H9 (cell line): ENCODE measurements at regions not wholly inside any gene's neighbourhood (a gene's known extent, or its start where the extent isn't known, plus 50 kb on each side); places are given as distances from the start of the nearest gene placed in this dataset.

Experiments used
- DNase-seq: peaks from one replicate; pipeline ENCODE4 v3.0.0-alpha.2; 2017
- H2AFZ ChIP-seq: one replicate; pipeline ENCODE4 v1.6.1; 2013; ENCODE audit warnings: mild to moderate bottlenecking, low read length, control low read depth, moderate library complexity
- H2AK5ac ChIP-seq: 2 replicates; pipeline ENCODE4 v1.6.1; 2013; ENCODE audit warnings: low read length, control low read depth, mixed read lengths; ENCODE audit not compliant: insufficient read length
- H2BK120ac ChIP-seq: one replicate; pipeline ENCODE4 v1.6.1; 2013; ENCODE audit warnings: low read depth, mild to moderate bottlenecking, low read length, control low read depth, inconsistent platforms; ENCODE audit not compliant: poor library complexity, severe bottlenecking
- H2BK12ac ChIP-seq: 2 replicates; pipeline ENCODE4 v1.6.1; 2013; ENCODE audit warnings: low read length, control low read depth, mixed read lengths, low read depth; ENCODE audit not compliant: insufficient read length
- H2BK15ac ChIP-seq: 2 replicates; pipeline ENCODE4 v1.6.1; 2013; ENCODE audit warnings: low read depth, low read length, control low read depth
- H2BK20ac ChIP-seq: one replicate; pipeline ENCODE4 v1.6.1; 2013; ENCODE audit warnings: low read depth, mild to moderate bottlenecking, low read length, control low read depth, inconsistent platforms; ENCODE audit not compliant: poor library complexity, severe bottlenecking
- H2BK5ac ChIP-seq: 2 replicates; pipeline ENCODE4 v1.6.1; 2013; ENCODE audit warnings: low read length, control low read depth, mixed read lengths; ENCODE audit not compliant: insufficient read length
- H3K14ac ChIP-seq: 2 replicates; pipeline ENCODE4 v1.6.1; 2013; ENCODE audit warnings: low read length, control low read depth; ENCODE audit not compliant: insufficient read depth
- H3K18ac ChIP-seq: 2 replicates; pipeline ENCODE4 v1.6.1; 2013; ENCODE audit warnings: low read depth, mild to moderate bottlenecking, mixed read lengths, low read length, control low read depth; ENCODE audit not compliant: insufficient read length
- H3K23ac ChIP-seq: 2 replicates; pipeline ENCODE4 v1.6.1; 2013; ENCODE audit warnings: low read length, control low read depth, mixed read lengths, low read depth; ENCODE audit not compliant: insufficient read length
- H3K23me2 ChIP-seq: 2 replicates; pipeline ENCODE4 v1.6.1; 2013; ENCODE audit warnings: low read depth, mild to moderate bottlenecking, mixed read lengths, low read length, control low read depth; ENCODE audit not compliant: insufficient read length, poor library complexity, severe bottlenecking
- H3K27ac ChIP-seq: 2 replicates; pipeline ENCODE4 v1.5.1; 2013; ENCODE audit warnings: low read length, control low read depth, mixed read lengths, low read depth; ENCODE audit not compliant: insufficient read length
- H3K27me3 ChIP-seq: 2 replicates; pipeline ENCODE4 v1.6.1; 2013; ENCODE audit warnings: low read length, control low read depth, inconsistent platforms; ENCODE audit not compliant: insufficient read depth
- H3K4ac ChIP-seq: 2 replicates; pipeline ENCODE4 v1.6.1; 2013; ENCODE audit warnings: low read depth, mild to moderate bottlenecking, control low read depth, inconsistent platforms, low read length, moderate library complexity
- H3K4me1 ChIP-seq: 2 replicates; pipeline ENCODE4 v1.6.1; 2013; ENCODE audit warnings: low read length, control low read depth, inconsistent platforms; ENCODE audit not compliant: insufficient read depth
- H3K4me2 ChIP-seq: 2 replicates; pipeline ENCODE4 v1.6.1; 2013; ENCODE audit warnings: low read length, control low read depth, mixed read lengths; ENCODE audit not compliant: insufficient read length, insufficient read depth
- H3K56ac ChIP-seq: 2 replicates; pipeline ENCODE4 v1.6.1; 2013; ENCODE audit warnings: low read depth, mild to moderate bottlenecking, mixed read lengths, low read length, control low read depth; ENCODE audit not compliant: insufficient read length
- H3K79me1 ChIP-seq: 2 replicates; pipeline ENCODE4 v1.6.1; 2013; ENCODE audit warnings: low read depth, mild to moderate bottlenecking, moderate library complexity, low read length, control low read depth, inconsistent platforms; ENCODE audit not compliant: insufficient read depth, poor library complexity, severe bottlenecking
- H3K79me2 ChIP-seq: 2 replicates; pipeline ENCODE4 v1.6.1; 2013; ENCODE audit warnings: low read length, control low read depth, inconsistent platforms; ENCODE audit not compliant: insufficient read depth
- H3K9ac ChIP-seq: 2 replicates; pipeline ENCODE4 v1.6.1; 2013; ENCODE audit warnings: low read length, control low read depth, mixed read lengths; ENCODE audit not compliant: insufficient read length; ENCODE audit errors: extremely low read depth
- H3K9me3 ChIP-seq: one replicate; pipeline ENCODE4 v1.6.1; 2013; ENCODE audit warnings: low read depth, low read length, inconsistent platforms; ENCODE audit not compliant: control insufficient read depth
- H3T11ph ChIP-seq: one replicate; pipeline ENCODE4 v1.6.1; 2013; ENCODE audit warnings: mild to moderate bottlenecking, low read length, control low read depth, inconsistent platforms
- H4K20me1 ChIP-seq: one replicate; pipeline ENCODE4 v1.6.1; 2013; ENCODE audit not compliant: control insufficient read depth, insufficient read length, insufficient read depth
- H4K5ac ChIP-seq: 2 replicates; pipeline ENCODE4 v1.6.1; 2013; ENCODE audit warnings: low read depth, mild to moderate bottlenecking, mixed read lengths, low read length, control low read depth; ENCODE audit not compliant: insufficient read length
- H4K8ac ChIP-seq: replicated peaks from 2 replicates; pipeline ENCODE4 v1.6.1; 2013; ENCODE audit warnings: low read length, control low read depth, mixed read lengths, low read depth; ENCODE audit not compliant: insufficient read length
- H4K91ac ChIP-seq: 2 replicates; pipeline ENCODE4 v1.6.1; 2013; ENCODE audit warnings: low read depth, mild to moderate bottlenecking, moderate library complexity, mixed read lengths, low read length, control low read depth; ENCODE audit not compliant: insufficient read length
- H3K27ac Mint-ChIP-seq, 3 experiments: 2 replicates in 2 of 3; 3 replicates in 1 of 3; pipeline ENCODE4 v1.8.0; 2020 to 2021; ENCODE audit warnings: mixed read lengths in 3 of 3, mild to moderate bottlenecking in 1 of 3, moderate library complexity in 1 of 3
- H3K27me3 Mint-ChIP-seq: 2 replicates; pipeline ENCODE4 v1.8.0; 2021; ENCODE audit warnings: low read depth, mild to moderate bottlenecking, moderate library complexity, mixed read lengths
- H3K36me3 Mint-ChIP-seq, 3 experiments: 2 replicates in 2 of 3; 3 replicates in 1 of 3; pipeline ENCODE4 v1.8.0; 2020 to 2021; ENCODE audit warnings: low read depth in 3 of 3, mixed read lengths in 3 of 3; ENCODE audit not compliant: insufficient read depth in 1 of 3
- H3K4me1 Mint-ChIP-seq, 2 experiments: 2 replicates each; pipeline ENCODE4 v1.8.0; 2020; ENCODE audit warnings: mixed read lengths in 2 of 2
- H3K4me3 Mint-ChIP-seq, 2 experiments: 2 replicates in 1 of 2; 3 replicates in 1 of 2; pipeline ENCODE4 v1.8.0; 2020 to 2021; ENCODE audit warnings: mild to moderate bottlenecking in 2 of 2, mixed read lengths in 2 of 2, moderate library complexity in 1 of 2
- H3K9me3 Mint-ChIP-seq, 2 experiments: 2 replicates in 1 of 2; 3 replicates in 1 of 2; pipeline ENCODE4 v1.8.0; 2020; ENCODE audit warnings: mild to moderate bottlenecking in 2 of 2, mixed read lengths in 2 of 2, moderate library complexity in 1 of 2
- CTCF ChIP-seq: fragments of 200-600 bp; sonication (generic); conservative IDR thresholded peaks from 3 replicates; pipeline ENCODE4 v1.8.0; 2021; ENCODE audit warnings: antibody characterized with exemption, mild to moderate bottlenecking
- WGBS: extraction: QIAGEN DNeasy Blood & Tissue Kit; methylation state at CpG from one replicate; pipeline ENCODE4 v1.1.7; 2013; ENCODE audit warnings: missing lambda C conversion rate, low lambda C conversion rate, mixed read lengths; ENCODE audit not compliant: insufficient read length; ENCODE audit errors: extremely low coverage; 5-methylcytosine and 5-hydroxymethylcytosine counted together

GRCh38 chr3:191966556-191966955 is 505.6 kb downstream of the PYDC2 start:
- Histone ChIP-seq H3K9ac (no peak overlapping the region), H3K14ac (no peak overlapping the region), H2BK5ac (no peak overlapping the region), H3K23me2 (no peaks in the 10 kb centered on the region), H2AFZ (no peak overlapping the region), H4K8ac (no peak overlapping the region), H3K27ac (no peak overlapping the region), H3K4ac (no peak overlapping the region), H3K56ac (no peak overlapping the region), H3K9me3 (no peaks in the 10 kb centered on the region), H3K18ac (no peak overlapping the region), H2BK20ac (no peak overlapping the region), H4K91ac (no peak overlapping the region), H3K23ac (no peak overlapping the region), H3K4me1 (peaks cover 14% of the 10 kb centered on the region; the same call in 1 of the 2 replicates), H3T11ph (no peak overlapping the region), H3K79me1 (no peaks in the 10 kb centered on the region), H3K79me2 (no peaks in the 10 kb centered on the region), H2BK120ac (no peak overlapping the region), H2AK5ac (no peak overlapping the region), H3K4me2 (no peak overlapping the region), H4K20me1 (no peaks in the 10 kb centered on the region), H2BK12ac (no peak overlapping the region), H3K27me3 (no peaks in the 10 kb centered on the region), H4K5ac (no peak overlapping the region), H2BK15ac (no peak overlapping the region)
- Mint-ChIP-seq H3K27me3 (no peaks in the 10 kb centered on the region), H3K36me3 (0 out of 7 replicates have a peak, but pooled peaks cover 0 to 2% (median 0%) of the 10 kb centered on the region in 3 experiments), H3K27ac (no peak overlapping the region), H3K4me1 (peaks cover 21 to 27% of the 10 kb centered on the region in 2 experiments), H3K4me3 (no peak overlapping the region), H3K9me3 (no peaks in the 10 kb centered on the region)
- no CpG with 5 or more reads among the region's 3 CpGs for WGBS
- no peak for TF ChIP-seq CTCF
- no peak for DNase-seq
